Loucy (cell line): ENCODE measurements at regions not wholly inside any gene's neighbourhood (a gene's known extent, or its start where the extent isn't known, plus 50 kb on each side); places are given as distances from the start of the nearest gene placed in this dataset.

Source experiments
- EZH2phosphoT487 ChIP-seq: fragments of 200-600 bp; IDR thresholded peaks from 2 replicates; pipeline ENCODE4 v1.6.1; 2018; ENCODE audit warnings: antibody characterized with exemption, mild to moderate bottlenecking, moderate library complexity, borderline replicate concordance
- TF ChIP-seq, protein P1 (sequence below): fragments of 200-600 bp; sonication (generic); conservative IDR thresholded peaks from 2 replicates; pipeline ENCODE4 v1.5.1; 2014; ENCODE audit warnings: mild to moderate bottlenecking, antibody characterized with exemption, low read length

DNA sequence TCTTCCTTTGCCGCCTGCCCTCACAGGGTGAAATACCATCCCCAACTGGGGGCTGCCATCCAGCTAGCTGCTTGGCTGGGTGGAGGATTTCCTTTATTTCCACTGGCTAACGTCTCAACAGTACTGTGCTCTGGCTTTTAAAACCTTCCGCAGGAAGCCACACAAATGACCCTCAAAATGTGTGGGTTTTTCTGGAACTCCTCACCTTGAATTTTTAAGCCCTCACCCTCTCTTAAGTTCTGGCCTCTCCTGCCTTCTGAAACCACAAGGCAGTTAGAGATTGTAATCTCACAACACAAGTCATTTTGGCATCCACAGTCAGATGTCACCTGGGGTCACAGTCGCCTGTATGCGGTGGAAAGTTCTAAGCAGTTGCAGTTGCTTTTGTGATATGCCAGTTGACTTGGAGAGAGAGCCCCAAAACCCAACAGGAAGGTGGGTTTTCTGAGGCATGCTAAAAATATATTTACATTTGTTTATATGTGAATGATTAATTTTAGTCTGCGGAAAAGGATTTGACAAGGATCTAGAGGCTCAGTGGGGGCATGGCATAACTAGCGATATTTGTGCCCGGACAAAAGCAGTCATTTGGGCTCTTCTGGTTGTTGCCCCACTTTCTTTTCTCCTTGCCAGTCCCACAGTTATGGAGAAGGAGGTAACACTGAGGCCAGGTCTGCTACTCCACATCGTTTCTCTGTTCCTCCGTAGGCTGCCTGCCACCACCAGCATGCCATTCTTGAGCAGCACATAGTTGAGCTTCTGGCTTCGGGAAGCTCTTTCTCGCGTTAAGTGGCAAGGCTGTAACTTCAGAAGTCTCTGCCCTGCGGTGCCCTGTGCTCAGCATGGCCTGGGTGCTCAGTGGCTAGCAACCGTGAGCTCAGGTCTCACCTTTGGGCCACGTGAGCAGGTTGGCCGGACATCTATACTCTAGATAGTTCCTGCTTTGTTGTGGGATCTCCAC, 335.3 kb downstream of the CD83 start:
- TF ChIP-seq, protein P1, sequence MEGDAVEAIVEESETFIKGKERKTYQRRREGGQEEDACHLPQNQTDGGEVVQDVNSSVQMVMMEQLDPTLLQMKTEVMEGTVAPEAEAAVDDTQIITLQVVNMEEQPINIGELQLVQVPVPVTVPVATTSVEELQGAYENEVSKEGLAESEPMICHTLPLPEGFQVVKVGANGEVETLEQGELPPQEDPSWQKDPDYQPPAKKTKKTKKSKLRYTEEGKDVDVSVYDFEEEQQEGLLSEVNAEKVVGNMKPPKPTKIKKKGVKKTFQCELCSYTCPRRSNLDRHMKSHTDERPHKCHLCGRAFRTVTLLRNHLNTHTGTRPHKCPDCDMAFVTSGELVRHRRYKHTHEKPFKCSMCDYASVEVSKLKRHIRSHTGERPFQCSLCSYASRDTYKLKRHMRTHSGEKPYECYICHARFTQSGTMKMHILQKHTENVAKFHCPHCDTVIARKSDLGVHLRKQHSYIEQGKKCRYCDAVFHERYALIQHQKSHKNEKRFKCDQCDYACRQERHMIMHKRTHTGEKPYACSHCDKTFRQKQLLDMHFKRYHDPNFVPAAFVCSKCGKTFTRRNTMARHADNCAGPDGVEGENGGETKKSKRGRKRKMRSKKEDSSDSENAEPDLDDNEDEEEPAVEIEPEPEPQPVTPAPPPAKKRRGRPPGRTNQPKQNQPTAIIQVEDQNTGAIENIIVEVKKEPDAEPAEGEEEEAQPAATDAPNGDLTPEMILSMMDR: no peak
- TF ChIP-seq EZH2phosphoT487: no peak
